Muscle of back (tissue), 3 donors: ENCODE measurements at regions not wholly inside any gene's neighbourhood (a gene's known extent, or its start where the extent isn't known, plus 50 kb on each side); places are given as distances from the start of the nearest gene placed in this dataset.
A peak's percentile ranks its signal among the peaks of the same experiment; 100 is the strongest.
"Not testable (repeated sequence)": the region's sequence is repeated elsewhere in the genome, so short reads cannot be mapped to it uniquely, and the experiment has no call there.

Experiments used
- DNase-seq, 3 donors: peaks; one replicate each; pipeline versions ENCODE4 v3.0.0 to v3.0.0-alpha.2; 2013

DNA sequence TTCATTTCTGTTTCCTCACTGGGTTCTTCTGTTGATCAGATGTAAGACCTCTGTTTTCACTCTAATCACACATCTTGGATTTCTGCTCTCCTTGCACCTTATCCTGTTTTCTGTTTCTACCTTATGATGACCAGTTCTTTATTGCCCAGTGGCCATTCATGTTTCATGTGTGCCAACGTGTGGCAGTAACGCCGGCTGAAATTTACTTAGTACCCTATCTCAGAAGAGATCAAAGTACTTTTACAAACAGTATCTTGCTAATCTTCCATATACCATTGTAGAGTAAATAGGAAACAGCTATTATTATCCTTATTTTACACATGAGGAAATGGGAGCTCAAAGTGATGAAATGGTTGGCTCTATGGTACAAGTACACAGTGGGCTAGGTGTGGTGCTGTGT lies 74.0 kb downstream of the GATA3 start:
- DNase-seq, result no peak

DNA sequence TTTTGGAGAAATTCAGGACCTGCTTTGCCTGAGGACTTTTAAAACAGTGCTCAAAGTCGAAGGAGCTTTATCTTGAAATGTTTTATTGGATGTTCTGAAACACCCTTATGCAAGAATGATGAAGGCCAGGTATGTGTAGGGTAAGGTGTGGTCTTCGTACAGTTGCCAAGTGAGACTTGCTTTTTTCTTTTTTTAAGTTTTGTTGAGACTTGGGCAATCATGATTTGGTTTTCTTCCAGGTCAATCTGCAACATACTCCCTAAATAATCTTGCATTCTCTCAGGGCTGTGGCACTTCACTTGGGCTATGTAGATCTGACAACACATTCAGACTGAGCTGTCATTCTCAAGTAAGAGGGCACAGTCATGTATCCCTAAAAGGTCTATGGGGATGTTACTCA lies 75.0 kb downstream of the GATA3 start:
- DNase-seq, result no peak

DNA sequence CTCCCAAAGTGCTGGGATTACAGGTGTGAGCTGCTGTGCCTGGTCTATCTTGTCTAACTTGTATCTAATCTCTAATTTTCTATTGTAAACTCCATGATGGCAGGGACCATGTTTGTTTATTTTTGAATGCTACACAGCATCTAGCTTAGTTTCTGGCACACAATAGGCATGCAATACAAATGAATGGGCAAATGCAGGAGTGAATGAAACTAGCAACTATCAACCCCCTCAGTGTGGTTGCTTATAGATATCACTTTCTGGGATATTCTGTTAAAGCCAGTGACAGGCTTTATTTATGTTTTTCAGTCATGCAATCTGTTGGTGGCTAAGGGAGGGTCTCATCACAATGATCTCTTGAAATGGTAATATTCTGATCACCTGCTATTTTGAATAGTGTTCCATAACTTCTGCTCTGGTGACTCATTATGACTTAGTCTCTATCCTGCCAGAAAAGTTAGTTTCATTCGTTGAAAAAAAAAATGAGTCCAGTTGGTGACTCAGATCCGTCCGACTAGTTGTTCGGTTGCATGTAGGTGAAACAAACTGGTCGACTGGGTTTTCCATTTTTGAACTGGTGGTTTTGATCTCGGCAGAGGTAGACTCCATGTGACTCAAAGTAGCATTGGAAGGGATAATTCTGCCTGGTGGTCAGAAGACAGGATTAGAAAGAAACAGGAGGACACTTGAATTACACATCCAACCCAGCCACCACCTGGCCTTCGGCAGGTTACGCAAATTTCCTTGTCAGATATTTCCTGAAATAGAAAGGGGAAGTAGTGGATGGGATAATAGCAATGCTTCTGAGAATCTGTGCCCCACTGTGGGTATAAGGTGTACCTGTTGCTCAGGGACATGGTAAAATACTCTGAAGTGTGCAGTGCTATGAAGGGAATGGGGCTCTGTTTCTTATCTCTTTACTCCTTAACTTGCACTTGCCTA lies 76.8 kb downstream of the GATA3 start:
- no peak for DNase-seq

DNA sequence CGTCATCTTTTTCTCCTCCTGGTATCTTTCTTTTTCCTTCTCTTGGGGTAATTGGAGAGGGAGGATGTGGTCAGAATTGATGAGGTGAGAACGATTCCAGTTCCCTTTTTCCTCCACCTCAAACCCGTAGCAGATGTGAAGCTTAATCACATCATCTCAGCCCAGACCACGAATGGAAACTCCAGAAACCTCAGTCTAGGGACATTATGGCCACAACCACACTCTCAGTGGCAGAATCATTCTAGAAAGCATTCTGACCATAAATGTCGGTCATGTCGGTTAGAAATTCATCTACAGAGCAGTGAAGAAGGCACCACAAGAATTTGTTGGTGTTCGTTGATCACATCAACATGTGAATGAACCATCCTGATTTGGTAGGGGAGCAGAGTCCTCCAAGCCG lies 78.7 kb downstream of the GATA3 start:
- DNase-seq, result no peak

DNA sequence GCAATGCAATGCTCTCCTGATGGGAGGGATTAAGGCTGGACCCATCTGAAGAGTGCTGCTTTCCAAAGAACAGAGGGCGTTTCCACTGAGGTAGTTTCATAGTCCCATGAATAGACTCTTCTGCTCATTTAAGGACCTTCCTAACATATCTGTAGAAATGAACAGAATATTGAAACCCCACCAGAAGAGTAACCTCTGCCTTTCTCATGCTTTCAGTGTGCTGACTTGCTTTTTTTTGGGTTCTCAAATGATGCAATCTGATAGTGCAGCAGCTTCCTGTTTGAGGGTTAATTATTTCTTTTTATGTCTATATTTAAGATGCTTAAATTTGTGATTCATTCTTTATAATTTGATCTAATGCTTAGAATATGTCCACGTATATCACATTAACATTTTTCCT lies 82.2 kb downstream of the GATA3 start:
- DNase-seq, result no peak

DNA sequence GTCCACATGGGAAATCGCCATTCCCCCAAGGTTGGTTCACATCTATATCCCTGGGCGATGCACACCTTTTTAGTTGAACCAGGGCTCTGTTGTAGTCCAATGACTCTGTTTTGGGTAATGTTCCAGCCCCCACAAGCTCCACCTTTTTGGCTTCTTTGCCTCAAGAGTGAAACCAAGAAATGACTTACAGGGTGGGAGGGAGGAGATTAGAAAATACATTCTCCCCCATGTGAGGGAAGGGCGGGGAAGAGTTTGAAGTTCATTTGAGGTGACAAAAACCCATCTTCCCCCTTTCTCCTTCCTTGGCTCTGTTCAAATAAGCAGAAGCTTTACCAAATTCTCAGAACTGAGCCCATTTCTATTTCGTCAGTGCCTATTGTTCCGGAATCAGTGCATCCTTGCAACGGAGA lies 82.8 kb downstream of the GATA3 start:
- no peak for DNase-seq

DNA sequence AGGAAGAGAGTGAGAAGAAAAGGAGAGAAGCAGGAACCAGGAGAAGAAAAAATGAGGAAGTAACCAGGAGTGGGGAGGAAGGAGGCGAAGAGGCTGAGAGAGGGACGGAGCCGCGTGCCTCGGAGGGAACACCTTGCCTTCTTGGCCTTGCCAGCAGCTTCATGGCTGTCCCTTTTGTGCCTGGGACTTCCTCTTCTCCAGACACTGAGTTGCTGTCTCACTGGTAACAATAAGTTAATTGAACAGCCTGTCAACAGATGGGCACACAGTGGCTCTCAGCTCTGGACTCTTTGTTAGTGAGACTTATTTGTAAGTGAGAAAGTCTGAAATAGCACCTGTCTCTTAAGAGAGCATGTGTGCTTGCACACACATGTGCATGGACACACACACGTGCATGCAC lies 83.2 kb downstream of the GATA3 start:
- no peak for DNase-seq

DNA sequence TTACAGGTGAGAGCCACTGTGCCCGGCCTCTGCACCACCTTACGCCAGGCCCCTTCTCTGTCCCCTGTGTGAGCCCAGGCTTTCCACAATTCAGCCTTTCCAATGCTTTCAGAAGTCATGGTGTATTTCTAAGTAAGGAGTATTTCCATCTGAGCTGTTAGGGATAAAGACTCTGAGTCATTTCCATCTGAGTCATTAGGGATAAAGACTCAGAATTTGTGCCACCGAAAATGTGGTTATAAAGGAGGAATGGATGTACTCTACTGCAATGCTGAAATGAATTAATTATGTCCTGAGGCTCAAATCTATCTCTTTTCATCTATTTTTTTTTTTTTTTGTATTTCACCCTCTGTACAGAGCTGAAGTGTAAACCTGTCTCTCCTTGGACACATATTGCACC lies 84.0 kb downstream of the GATA3 start:
- DNase-seq, result peak in 1 of 3 donors; percentile 4

DNA sequence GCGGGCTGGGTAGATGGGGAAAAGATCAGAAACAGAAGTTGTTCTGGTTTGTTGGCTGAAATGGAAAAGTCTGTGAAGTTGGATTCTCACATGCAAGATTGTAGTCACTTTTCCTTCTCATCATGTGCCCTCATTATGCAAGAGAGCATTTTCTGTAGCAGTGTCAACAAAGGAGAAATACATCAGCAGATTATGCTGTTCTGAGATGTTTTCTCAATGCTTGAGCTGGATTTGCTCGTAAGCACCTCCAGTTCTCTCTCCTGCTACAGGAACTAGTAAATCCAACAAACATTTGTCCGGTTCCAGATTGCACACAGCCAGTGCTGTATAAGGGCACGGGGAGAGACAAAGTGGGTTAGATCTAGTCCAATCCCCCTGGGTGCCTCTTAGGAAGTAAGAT lies 90.0 kb downstream of the GATA3 start:
- no peak for DNase-seq

DNA sequence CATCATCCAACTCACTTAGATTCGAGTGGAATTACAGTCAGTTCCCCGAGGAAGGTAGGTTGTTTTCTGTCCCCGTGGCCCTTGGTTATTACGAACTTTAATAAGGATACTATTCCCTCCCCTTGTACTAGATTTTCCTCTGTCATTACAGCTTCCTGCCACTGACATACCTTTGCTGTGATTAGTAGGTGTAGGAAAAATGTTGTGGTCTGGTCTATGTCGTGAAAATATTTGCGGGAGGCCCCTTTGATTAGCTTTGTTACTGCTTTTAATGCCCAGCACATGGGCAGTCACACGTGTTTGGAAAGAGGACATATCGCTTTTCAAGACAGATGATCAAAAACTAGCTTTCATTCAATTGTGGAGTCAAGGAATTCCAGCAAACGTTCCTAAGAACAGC lies 92.2 kb downstream of the GATA3 start:
- peak in 1 of 3 donors; percentile 3 for DNase-seq

DNA sequence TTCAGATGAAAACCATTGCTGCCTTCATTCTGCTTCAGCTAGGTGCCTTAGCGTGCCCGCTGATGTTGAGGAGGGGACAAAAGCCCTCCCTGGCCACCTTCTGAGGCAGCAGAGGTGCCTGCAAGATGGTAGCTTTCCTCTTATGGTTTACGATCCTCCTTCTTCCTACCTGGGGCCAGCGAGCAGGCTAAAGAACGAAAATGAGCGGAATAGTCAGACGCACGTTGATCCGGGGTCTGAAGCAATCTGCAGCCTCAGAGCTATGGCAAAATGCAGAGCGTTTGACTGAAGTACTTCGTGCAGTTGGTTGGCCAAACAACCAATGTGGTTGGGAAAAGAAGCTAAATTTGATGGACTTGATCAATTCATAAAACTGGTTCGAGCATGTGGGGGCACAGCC lies 95.5 kb downstream of the GATA3 start:
- no peak for DNase-seq

DNA sequence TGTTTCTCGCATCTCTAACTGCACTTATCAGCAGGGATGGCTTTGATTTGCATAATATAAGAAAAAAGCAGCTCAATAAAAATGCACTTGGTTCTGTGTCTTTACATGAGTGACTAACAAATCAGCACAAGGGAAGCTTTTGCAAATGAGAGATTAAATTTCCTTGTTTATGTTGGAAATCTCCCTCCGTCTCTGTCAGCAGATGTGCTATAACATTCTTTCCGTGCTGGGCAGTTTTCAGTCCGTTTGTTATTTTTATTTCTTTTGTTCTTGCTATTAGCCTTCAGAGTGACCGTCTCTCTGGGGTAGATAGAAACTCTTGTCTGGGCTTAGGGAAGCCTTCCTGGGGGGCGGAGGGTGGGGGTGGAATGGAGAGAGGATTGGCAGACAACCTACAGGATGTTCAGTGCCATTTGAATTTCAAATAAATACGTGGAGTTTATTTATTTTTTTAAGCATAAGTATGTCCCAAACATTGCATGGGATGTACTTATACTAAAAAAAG lies 96.0 kb downstream of the GATA3 start:
- DNase-seq, result no peak

DNA sequence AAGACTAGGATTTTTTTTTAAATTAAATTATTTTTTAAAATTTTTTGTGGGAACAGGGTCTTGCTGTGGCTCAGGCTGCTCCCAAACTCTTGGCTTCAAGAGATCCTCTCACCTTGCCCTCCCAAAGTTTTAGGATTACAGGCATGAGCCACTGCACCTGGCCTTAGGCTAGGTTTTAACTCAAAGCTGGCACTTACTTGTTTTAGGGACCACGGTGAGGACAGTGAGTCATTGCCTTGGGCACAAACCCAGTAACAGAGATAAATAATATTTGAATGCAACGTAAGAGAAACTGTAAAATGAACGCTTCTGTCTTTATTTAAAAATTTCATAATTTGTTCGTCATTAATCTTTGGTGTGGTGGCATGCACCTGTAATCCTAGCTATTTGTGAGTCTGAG lies 96.6 kb downstream of the GATA3 start:
- DNase-seq, result no peak

DNA sequence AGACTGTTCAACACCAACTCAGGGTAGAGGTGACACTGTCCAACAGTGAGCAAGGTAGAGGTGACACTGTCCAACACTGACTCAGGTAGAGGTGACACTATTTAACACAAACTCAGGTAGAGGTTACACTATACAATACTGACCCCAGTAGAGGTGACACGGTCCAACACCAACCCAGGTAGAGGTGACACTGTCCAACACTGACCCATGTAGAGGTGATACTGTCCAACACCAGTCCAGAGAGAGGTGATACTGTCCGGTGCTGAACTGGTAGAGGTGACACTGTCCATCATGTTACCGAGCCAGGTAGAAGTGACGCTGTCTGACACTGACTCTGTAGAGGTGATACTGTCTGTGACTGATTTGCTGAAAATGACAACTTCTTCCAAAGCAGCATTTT lies 102.4 kb downstream of the GATA3 start:
- no peak for DNase-seq

DNA sequence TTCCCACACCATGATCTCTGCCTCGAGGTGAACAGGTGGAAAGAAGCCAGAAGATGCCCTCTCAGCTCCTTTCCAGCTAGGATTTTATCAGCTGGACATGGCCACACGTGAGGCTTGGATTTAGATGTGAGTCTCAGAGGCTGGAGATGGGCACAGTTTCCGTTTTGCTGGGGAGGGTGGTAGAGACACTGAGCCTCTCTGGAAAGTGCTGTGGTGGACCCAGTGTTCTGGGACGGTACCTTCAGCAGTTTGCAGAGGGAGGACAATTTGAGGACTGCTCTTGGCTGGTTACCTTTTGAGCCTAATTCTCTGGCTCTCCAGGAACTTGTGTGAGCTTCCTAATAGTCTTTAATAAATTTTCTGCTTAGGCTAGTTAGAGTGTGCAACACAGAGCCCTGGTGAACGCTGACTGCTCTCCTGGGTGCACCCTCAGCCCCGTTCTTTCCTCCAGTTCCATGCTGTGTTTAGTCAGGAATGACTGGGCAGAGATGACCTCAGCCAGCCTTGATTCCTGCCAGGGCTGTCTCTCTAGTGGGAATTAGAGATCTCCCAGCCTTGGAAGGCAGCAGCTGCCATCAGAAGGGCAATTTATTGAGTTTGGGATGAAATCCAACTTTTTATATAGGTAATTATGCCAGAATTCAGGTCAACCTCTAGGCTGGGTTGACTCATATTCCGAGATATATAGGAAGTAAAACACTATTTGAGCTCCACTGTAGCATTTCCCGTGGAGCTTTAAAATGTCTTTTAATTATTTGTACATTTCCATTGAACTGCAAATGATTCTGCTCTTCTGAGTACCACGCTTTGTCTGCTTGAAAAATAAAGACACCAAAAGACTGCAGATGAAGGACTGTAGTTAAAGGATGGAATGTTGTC lies 103.9 kb downstream of the GATA3 start:
- DNase-seq, result no peak

DNA sequence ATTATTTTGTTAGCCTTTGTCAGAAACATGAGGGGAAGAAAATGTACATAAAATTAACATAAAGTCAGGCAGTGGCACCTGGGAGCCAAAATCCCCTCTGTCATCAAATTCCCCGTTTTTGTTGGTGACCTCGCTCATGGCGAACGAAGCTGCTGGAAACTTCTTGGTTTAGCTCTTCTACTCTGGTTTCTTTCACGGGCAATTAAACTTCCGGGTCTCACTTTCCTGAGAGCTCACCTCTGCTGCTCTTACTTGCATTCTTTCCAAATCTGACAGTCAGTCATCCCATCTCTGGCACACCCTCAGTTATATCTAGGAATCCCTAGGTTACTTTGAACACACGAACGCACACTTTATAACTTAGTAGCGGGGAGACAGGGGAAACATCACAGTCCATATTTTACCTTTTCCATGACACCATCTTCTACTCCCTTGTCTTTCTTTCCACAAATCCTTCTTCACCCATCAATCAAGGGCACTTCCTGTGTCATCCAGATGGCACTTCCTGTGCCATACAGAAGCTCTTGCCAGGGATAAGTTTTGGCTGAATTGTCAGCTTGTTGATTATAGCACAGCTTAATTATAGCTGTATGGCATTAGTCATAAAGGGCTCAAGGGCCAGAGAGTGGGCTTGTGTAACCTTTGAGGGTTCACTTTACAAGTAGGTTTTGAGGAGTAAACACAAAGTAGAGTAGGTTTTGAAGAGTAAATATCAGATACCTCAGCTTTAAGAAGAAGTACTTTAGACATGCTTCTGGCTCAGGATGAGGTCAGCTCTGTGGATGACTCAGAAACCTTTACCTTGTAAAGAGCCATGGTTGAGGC lies 105.1 kb downstream of the GATA3 start:
- no peak for DNase-seq

DNA sequence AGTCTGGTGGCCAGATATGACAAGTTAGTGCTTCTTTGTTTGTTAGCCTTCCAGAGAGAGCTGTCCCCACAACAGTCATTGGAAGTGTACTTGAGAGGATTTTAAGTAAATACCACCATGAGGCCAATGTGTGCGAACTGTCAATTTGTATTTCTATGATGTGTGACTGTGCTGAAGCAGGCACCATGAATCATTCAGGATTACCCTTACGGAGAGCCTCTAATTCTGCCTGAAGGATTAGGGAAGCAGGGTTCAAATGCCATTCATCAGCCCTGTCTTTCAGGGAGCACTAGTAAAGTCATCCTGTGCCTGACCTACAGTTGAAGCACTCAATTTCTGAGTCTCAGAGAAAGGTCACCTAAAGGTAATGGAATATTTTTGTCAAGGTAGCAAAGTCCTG lies 109.3 kb downstream of the GATA3 start:
- no peak for DNase-seq

DNA sequence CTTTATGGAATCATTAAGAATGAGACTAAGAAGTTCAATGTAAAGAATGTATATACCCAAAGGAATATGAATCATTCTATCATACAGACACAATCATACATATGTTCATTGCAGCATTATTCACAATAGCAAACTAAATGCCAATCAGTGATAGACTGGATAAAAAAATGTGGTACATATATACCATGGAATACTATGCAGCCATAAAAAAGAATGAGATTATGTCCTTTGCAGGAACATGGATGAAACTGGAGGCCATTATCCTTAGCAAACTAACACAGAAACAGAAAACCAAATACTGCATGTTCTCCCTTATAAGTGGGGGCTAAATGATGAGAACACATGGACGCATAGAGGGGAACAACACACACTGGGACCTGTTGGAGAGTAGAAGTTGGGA lies 110.2 kb downstream of the GATA3 start:
- not testable (repeated sequence) for DNase-seq

DNA sequence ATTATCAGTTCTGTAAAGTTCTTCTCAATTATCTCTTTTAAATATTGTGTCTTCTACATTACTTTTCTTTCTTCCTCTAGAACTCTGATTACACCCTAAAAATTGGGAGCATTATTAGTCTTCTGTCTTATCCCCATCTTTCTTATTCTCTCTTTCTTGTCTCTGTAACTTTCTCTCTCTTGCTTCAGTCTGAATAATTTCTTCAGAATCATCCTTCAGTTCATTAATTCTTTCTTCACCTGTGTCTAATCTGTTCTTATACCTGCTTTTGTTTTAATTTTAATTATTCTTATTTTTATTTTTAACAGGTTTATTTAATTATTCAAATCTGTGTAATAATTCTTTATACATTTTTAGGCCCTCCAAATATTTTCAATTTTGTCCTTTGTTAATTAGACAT lies 114.3 kb downstream of the GATA3 start:
- DNase-seq, result no peak

DNA sequence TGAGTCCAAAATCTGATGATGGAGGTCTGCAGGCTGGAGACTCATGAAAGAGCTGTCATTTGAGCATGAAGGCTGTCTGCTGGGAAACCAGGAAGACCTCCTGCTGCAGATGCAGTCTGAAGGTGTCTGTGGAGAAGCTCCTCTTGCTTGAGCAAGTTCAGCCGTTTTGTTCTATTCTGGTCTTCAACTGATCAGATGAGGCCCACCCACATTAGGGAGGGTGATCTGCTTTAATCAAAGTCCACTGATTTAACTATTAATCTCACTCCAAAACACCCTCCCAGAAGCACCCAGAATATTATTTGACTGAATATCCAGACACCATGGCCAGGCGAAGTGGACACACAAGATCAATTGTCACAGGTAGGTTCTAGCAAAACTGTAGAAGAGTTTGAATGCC lies 116.5 kb downstream of the GATA3 start:
- no peak for DNase-seq

DNA sequence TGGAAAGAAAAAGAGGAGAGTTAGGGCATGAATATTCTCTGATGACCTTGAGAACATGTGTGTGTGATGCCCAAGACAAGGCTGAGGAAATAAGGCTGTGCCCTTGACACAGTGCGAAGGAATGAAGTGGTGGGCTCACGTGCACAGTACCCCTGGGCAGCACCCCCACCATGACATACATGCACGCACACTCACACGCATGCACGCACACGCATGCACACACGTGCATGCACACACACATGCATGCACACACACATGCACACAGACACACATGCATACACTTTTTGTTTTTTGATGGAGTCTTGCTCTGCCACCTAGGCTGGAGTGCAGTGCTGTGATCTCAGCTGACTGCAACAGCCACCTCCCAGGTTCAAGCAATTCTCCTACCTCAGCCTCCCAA lies 118.1 kb downstream of the GATA3 start:
- DNase-seq, result no peak
